ENCODE measurements at regions not wholly inside any gene's neighbourhood (a gene's known extent, or its start where the extent isn't known, plus 50 kb on each side); places are given as distances from the start of the nearest gene placed in this dataset.

DNA sequence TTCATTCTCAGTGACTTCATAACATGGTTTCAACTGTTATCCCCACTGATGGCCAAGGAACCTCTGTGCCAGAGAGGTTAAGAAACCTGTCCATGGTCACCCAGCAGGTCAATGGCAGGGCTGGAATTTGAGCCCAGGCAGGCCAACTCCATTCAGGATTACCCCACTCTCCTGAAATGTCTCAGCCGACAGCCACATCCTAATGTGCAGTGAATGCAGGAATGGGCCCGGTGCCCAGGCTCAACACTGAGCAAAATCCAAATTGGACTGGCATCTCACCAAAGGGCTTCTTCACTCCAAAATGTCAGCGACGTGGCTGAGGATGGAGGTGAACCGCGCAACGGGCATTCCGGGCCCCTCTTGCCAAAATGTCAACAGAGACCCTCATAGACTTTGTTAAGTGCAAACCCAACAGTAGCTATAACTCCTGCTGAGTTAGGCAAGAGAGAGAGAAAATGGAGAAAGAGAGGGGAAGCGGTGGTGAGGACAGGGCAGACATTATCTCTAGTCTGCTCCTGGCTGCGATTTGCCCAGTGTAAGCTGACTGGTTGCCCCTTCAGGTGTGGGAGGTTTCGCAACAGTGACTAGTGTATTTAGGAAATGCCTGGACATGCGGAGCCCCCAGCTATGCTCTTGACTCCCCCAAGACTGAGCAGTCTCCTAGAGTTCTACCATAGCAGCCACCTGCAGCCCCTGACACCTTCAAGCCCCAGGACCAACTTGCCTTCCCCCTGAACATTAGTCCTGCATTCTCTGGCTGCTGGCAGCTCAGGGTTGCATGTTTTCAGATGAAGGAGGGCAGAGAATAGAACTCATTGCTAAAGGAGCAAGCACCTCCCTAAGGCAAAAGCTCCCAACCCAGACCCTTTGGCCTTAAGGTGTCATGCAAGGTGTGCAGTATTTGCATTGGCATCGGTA lies 167.7 kb downstream of the ANAPC1 start:
- DNase-seq (ENCODE audit: low spot score): no peak

DNA sequence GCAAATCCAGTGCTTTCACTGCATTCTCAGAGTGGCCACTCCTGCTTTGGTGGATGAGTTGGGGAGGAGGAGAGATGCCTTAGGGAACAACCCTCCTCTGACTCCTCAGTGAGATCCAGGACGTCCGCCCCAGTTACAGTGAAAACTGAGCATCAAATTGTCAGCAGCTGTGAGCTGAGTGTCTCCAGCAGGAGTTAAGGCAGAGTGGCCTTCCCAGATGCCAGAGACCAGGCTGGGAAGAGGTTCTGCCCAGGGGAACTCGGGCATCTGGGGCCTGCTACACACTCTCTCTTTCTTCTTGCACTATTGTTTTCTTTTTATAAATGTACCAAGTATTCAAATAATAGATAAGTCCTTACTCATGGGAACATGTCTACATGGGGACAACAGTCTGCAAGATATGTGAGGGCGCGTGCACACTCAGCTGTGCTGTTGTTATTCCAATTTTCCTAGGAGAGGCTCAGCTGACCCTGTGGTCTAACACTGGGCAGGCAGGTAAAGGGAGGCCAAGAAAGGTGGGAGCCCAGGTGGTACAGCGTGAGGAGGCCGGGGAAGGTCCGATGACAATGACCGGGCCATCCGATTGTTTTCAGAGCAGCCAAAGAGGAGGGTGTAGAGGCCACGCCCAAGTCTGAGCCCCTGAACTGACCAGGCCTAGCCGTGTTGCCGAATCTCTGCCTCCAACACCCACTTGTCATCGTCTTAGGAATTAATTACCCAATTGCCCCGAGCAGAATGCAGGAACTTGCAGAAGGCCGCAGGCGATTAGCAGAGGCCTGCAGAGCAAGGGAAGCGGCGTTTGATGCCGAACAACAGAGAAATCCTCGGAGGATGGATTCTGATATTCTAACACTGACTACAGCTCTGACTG lies 166.9 kb downstream of the ANAPC1 start:
- no peak for DNase-seq (ENCODE audit: low spot score)
